ENCODE measurements at regions not wholly inside any gene's neighbourhood (a gene's known extent, or its start where the extent isn't known, plus 50 kb on each side); places are given as distances from the start of the nearest gene placed in this dataset.

GRCh38 chr17:5866978-5867377 lies 203.2 kb upstream of the WSCD1 start:
- no peak overlapping the region for H3K4me2 ChIP-seq (ENCODE audit: control insufficient read depth, extremely low read depth, insufficient read depth, low read depth, low read length)
- no peaks in the 10 kb centered on the region for H3K9me1 ChIP-seq (ENCODE audit: control insufficient read depth, extremely low read depth, insufficient read depth, low read length)
- no peaks in the 10 kb centered on the region for H3K9me3 ChIP-seq (ENCODE audit: control insufficient read depth, low read depth, low read length)
- dilution Hi-C loops (cut with MboI; ENCODE audit: extremely low pct_ligation_motif_present, low sequenced_read_pairs), result no loop called here
- no peak overlapping the region for H2AFZ ChIP-seq (ENCODE audit: control insufficient read depth, low read length)
- no peak overlapping the region for H3K27ac ChIP-seq (ENCODE audit: control insufficient read depth, insufficient read depth, low read length)
- H3K36me3 ChIP-seq (ENCODE audit: control insufficient read depth in 2 of 2, extremely low read depth in 1 of 2, insufficient read depth in 2 of 2, low read length in 2 of 2), result no peaks in the 10 kb centered on the region
- H3K79me2 ChIP-seq (ENCODE audit: control insufficient read depth, insufficient read depth, low read length), result no peaks in the 10 kb centered on the region
- no peaks in the 10 kb centered on the region for H3K4me1 ChIP-seq (ENCODE audit: control insufficient read depth, extremely low read depth, insufficient read depth, low read length)
- no peak overlapping the region for H3K4me3 ChIP-seq (ENCODE audit: control insufficient read depth in 2 of 3, extremely low read depth in 1 of 3, insufficient read depth in 2 of 3, low read depth in 1 of 3, low read length in 3 of 3)
- no peak for TF ChIP-seq EZH2 (IDR thresholded peaks at IDR 0.05; ENCODE audit: low read length)
- no peaks in the 10 kb centered on the region for H4K20me1 ChIP-seq (ENCODE audit: control insufficient read depth, extremely low read depth, insufficient read depth, low read length)
- H3K27me3 ChIP-seq (ENCODE audit: control insufficient read depth, extremely low read depth, insufficient read depth, low read length), result no peaks in the 10 kb centered on the region
- DNase-seq (ENCODE audit: low read depth, low spot score), result no peak
- no peak for FAIRE-seq
- H3K9ac ChIP-seq (ENCODE audit: control insufficient read depth, extremely low read depth, insufficient read depth, low read length), result no peak overlapping the region

- DNase-seq (ENCODE audit: low read depth, low spot score) (no peak), FAIRE-seq (no peak)
- H3K4me2 ChIP-seq (ENCODE audit: control insufficient read depth, extremely low read depth, insufficient read depth, low read depth, low read length), result no peak overlapping the region
- dilution Hi-C loops (cut with MboI; ENCODE audit: extremely low pct_ligation_motif_present, low sequenced_read_pairs), result no loop called here
- no peak overlapping the region for H2AFZ ChIP-seq (ENCODE audit: control insufficient read depth, low read length)
- H3K4me3 ChIP-seq (ENCODE audit: control insufficient read depth in 2 of 3, extremely low read depth in 1 of 3, insufficient read depth in 2 of 3, low read depth in 1 of 3, low read length in 3 of 3), result no peak overlapping the region
- H3K79me2 ChIP-seq (ENCODE audit: control insufficient read depth, insufficient read depth, low read length), result no peaks in the 10 kb centered on the region
- H3K9me3 ChIP-seq (ENCODE audit: control insufficient read depth, low read depth, low read length), result no peaks in the 10 kb centered on the region
- no peaks in the 10 kb centered on the region for H3K9me1 ChIP-seq (ENCODE audit: control insufficient read depth, extremely low read depth, insufficient read depth, low read length)
- no peaks in the 10 kb centered on the region for H3K4me1 ChIP-seq (ENCODE audit: control insufficient read depth, extremely low read depth, insufficient read depth, low read length)
- no peaks in the 10 kb centered on the region for H4K20me1 ChIP-seq (ENCODE audit: control insufficient read depth, extremely low read depth, insufficient read depth, low read length)
- no peaks in the 10 kb centered on the region for H3K27me3 ChIP-seq (ENCODE audit: control insufficient read depth, extremely low read depth, insufficient read depth, low read length)
- no peak overlapping the region for H3K9ac ChIP-seq (ENCODE audit: control insufficient read depth, extremely low read depth, insufficient read depth, low read length)
- no peak overlapping the region for H3K27ac ChIP-seq (ENCODE audit: control insufficient read depth, insufficient read depth, low read length)
- no peak for TF ChIP-seq CTCF (optimal IDR thresholded peaks at IDR 0.05 in 1 of 3, IDR thresholded peaks at IDR 0.05 in 1 of 3, conservative IDR thresholded peaks at IDR 0.05 in 1 of 3; ENCODE audit: extremely low read depth in 1 of 3, insufficient read depth in 2 of 3, low read length in 3 of 3)
- no peak for TF ChIP-seq EZH2 (IDR thresholded peaks at IDR 0.05; ENCODE audit: low read length)
- no peaks in the 10 kb centered on the region for H3K36me3 ChIP-seq (ENCODE audit: control insufficient read depth in 2 of 2, extremely low read depth in 1 of 2, insufficient read depth in 2 of 2, low read length in 2 of 2)
Measured at GRCh38 chr17:5869041-5869745, 201.0 kb upstream of the WSCD1 start.

All from keratinocyte (primary cell).